ENCODE measurements at regions not wholly inside any gene's neighbourhood (a gene's known extent, or its start where the extent isn't known, plus 50 kb on each side); places are given as distances from the start of the nearest gene placed in this dataset.
"Not testable (repeated sequence)": the region's sequence is repeated elsewhere in the genome, so short reads cannot be mapped to it uniquely, and the experiment has no call there.

- no peak for DNase-seq (ENCODE audit: low spot score)
Observed at GRCh38 chr2:192615105-192615504, 420.4 kb upstream of the TMEFF2 start.

- DNase-seq (ENCODE audit: low spot score), result no peak
Observed at GRCh38 chr2:192604295-192604694, 409.6 kb upstream of the TMEFF2 start.

GRCh38 chr2:192598649-192599048, 403.9 kb upstream of the TMEFF2 start:
- DNase-seq (ENCODE audit: low spot score), result not testable (repeated sequence)

GRCh38 chr2:192593561-192593960, 398.8 kb upstream of the TMEFF2 start:
- DNase-seq (ENCODE audit: low spot score), result no peak

- no peak for DNase-seq (ENCODE audit: low spot score)
Observed at GRCh38 chr2:192591617-192592016, 396.9 kb upstream of the TMEFF2 start.

GRCh38 chr2:192585418-192585817, 390.7 kb upstream of the TMEFF2 start:
- DNase-seq (ENCODE audit: low spot score), result no peak

- DNase-seq (ENCODE audit: low spot score), result no peak
Observed at GRCh38 chr2:192584976-192585375, 390.2 kb upstream of the TMEFF2 start.

GRCh38 chr2:192579965-192580700, 385.4 kb upstream of the TMEFF2 start:
- no peak for DNase-seq (ENCODE audit: low spot score)

- DNase-seq (ENCODE audit: low spot score), result no peak
Observed at GRCh38 chr2:192578780-192579179, 384.0 kb upstream of the TMEFF2 start.

GRCh38 chr2:192577706-192578105, 383.0 kb upstream of the TMEFF2 start:
- DNase-seq (ENCODE audit: low spot score), result no peak

GRCh38 chr2:192574552-192574951, 379.8 kb upstream of the TMEFF2 start:
- no peak for DNase-seq (ENCODE audit: low spot score)

- no peak for DNase-seq (ENCODE audit: low spot score)
Observed at GRCh38 chr2:192571636-192572035, 376.9 kb upstream of the TMEFF2 start.

- no peak for DNase-seq (ENCODE audit: low spot score)
Observed at GRCh38 chr2:192570788-192571187, 376.1 kb upstream of the TMEFF2 start.

- DNase-seq (ENCODE audit: low spot score), result no peak
Observed at GRCh38 chr2:192566863-192567262, 372.1 kb upstream of the TMEFF2 start.

GRCh38 chr2:192560326-192560725, 365.6 kb upstream of the TMEFF2 start:
- DNase-seq (ENCODE audit: low spot score), result no peak

GRCh38 chr2:192559587-192559986, 364.9 kb upstream of the TMEFF2 start:
- no peak for DNase-seq (ENCODE audit: low spot score)

GRCh38 chr2:192558637-192559036, 363.9 kb upstream of the TMEFF2 start:
- no peak for DNase-seq (ENCODE audit: low spot score)

GRCh38 chr2:192555740-192556139, 361.0 kb upstream of the TMEFF2 start:
- no peak for DNase-seq (ENCODE audit: low spot score)

- DNase-seq (ENCODE audit: low spot score), result no peak
Observed at GRCh38 chr2:192551760-192552159, 357.0 kb upstream of the TMEFF2 start.

- no peak for DNase-seq (ENCODE audit: low spot score)
Observed at GRCh38 chr2:192546565-192546964, 351.8 kb upstream of the TMEFF2 start.

- DNase-seq (ENCODE audit: low spot score), result no peak
Observed at GRCh38 chr2:192544371-192544955, 349.7 kb upstream of the TMEFF2 start.

- not testable (repeated sequence) for DNase-seq (ENCODE audit: low spot score)
Observed at GRCh38 chr2:192542148-192543066, 347.7 kb upstream of the TMEFF2 start.

GRCh38 chr2:192539306-192539705, 344.6 kb upstream of the TMEFF2 start:
- DNase-seq (ENCODE audit: low spot score), result no peak

Measured in germinal center (tissue), 1 donor.